AG08395 (cell line): ENCODE measurements at regions not wholly inside any gene's neighbourhood (a gene's known extent, or its start where the extent isn't known, plus 50 kb on each side); places are given as distances from the start of the nearest gene placed in this dataset.
"Not testable (repeated sequence)": the region's sequence is repeated elsewhere in the genome, so short reads cannot be mapped to it uniquely, and the experiment has no call there.

ENCODE experiments used
- DNase-seq: peaks from one replicate; pipeline ENCODE4 v3.0.0; 2012; ENCODE audit warnings: mixed read lengths, low spot score

GRCh38 chr13:54402495-54402894 lies 1373.9 kb downstream of the OLFM4 start:
- DNase-seq, result no peak

DNA sequence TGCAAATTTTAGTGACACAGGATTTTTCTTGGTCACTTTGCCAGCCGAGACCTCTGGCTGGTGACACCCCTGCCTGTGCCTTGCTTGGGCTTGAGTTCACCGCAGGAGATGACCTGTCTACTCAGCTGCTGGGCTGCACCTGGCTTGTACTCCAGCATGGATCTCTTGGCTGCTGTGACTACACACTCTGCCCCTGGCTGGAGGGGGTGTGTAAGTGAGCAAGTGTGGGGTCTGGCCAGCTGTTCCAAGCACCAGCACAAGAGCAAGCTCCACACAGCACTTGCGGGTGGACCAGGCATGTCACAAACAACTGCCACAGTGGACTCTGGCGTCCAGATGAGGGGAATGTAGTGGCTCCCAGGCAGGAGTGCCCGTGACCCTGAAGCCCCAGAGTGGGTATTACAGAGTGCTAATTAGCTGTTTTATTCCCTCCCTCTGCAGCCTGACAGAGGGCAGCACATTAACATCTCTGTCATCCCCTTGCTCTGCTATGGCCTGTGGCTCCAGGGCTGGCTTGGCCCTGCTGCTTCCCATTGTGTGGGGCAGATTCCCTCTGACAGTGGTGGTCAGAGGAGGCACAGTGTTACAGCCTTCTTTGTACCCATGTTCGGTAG lies 1387.2 kb downstream of the OLFM4 start:
- DNase-seq, result no peak

DNA sequence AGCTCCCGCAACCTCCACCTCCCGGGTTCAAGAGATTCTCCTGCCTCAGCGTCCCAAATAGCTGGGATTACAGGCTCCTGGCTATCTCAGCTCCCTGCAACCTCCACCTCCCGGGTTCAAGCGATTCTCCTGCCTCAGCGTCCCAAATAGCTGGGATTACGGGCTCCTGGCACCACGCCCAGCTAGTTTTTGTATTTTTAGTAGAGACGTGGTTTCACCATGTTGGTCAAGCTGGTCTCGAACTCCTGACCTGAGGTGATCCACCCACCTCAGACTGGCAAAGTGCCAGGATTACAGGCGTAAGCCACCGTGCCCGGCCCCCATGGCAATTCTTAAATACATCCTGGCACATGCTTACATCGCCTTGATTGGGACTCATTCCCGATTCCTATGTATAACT lies 1394.3 kb downstream of the OLFM4 start:
- DNase-seq, result not testable (repeated sequence)

DNA sequence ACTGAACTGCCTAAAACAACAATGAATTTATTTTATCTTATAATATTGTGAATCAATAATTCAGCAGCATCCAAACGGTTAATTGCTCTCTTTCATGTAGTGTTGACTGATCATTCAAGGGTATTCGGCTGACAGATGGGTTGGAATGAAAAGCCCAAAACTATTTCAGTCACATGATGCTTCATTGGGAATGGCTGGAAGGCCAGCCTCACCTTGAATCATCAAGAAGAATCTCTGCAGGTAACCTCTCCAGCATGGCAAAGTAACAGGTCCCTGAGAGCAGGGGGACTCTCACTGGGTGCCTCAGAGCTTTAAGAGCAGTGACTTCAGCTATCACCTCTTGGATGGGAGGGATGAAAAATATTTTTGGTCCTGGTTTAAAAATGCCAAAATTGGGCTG lies 1395.7 kb downstream of the OLFM4 start:
- DNase-seq, result no peak

GRCh38 chr13:54433493-54434206 lies 1405.0 kb downstream of the OLFM4 start:
- no peak for DNase-seq

DNA sequence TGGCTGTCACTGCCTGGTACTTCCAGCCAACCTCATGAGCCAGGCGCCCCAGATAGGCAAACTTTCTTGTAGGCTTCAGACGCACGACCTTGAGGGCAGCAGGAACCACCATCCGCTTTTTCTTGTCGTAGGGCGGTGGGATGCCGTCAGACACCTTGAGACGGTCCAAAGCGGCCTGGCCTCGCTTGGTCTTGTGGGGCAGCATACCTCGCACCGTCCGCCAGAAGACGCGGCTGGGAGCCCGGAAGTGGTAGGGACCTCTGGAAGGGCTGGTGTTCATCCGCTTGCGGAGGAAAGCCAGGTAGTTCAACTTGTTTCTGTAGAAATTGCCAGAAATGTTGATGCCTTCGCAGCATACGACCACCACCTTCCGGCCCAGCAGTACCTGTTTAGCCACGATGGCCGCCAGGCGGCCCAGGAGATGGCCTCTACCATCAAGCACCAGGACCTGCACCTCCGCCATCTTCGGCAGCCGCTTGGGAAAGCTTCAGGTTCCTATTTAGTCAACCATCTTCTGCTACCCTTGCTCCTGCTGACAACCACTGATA lies 1412.3 kb downstream of the OLFM4 start:
- not testable (repeated sequence) for DNase-seq

DNA sequence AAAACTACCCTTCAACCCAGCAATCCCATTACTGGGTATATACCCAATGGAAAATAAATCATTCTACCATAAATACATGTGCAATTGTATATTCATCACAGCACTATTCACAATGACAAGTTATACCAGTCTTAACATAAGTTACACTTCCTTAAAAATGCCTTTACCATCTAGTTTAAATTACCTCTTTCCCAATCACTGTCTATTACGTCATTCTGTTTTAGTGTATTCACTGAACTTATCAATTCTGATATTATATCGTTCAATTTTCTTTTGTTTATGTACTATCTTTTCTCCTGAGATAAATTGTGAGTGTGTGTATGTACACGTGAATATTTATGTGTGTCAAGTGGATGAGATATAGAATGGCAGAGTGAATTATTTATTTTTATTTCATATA lies 1416.8 kb downstream of the OLFM4 start:
- no peak for DNase-seq

DNA sequence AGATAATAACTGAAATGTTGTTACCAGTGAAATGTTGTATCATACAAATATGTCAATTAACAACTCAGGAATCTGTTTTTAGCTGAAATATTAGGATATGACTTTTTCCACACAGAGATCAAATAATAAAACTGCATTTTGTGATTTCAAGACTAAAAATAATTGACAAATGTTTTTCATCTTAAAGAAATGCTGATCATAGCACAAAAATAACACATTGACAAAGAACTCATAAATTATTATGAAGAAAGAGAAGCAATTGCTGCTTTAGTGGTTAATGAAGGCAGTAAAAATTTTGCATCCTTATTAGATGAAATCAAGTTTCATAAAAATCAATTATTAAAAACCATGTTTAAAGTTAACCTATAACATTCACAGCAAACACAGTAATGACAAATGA lies 1417.3 kb downstream of the OLFM4 start:
- no peak for DNase-seq

DNA sequence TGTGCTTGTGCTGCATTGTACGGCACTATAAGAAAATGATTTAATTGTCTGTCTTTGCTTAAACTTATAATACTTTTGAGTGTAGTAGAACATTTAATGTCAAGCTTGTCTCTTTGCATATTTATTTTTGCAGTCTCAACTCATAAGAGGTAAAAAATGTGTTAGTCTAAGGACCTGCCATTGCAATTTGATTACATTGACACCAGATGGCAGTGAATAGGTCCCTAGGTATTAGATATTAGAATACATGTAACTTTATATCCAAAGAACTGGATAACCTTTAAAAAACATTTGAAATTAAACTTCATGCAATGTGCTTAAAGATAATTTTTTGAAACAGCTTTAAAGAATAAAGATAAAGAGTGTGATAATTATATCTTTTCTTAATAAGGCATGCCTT lies 1421.3 kb downstream of the OLFM4 start:
- DNase-seq, result no peak

DNA sequence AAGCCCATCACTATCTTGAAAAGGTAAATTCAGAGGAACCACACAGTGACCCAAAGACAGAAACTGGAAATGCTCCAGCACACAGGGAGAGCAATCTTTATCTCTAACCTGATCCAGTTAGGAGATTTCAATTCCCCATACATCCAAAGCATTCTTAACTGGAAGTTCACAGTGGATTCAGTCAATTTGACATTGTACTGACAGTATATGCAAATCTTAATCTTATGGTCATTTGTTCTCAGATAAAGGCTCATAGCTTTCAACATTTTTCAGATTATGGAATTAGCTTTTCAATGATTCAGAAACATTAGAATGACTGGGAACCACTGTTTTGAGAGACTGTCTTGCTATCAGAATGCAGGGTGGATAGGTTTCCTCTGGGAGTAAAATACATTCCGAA lies 1455.6 kb downstream of the OLFM4 start:
- no peak for DNase-seq

DNA sequence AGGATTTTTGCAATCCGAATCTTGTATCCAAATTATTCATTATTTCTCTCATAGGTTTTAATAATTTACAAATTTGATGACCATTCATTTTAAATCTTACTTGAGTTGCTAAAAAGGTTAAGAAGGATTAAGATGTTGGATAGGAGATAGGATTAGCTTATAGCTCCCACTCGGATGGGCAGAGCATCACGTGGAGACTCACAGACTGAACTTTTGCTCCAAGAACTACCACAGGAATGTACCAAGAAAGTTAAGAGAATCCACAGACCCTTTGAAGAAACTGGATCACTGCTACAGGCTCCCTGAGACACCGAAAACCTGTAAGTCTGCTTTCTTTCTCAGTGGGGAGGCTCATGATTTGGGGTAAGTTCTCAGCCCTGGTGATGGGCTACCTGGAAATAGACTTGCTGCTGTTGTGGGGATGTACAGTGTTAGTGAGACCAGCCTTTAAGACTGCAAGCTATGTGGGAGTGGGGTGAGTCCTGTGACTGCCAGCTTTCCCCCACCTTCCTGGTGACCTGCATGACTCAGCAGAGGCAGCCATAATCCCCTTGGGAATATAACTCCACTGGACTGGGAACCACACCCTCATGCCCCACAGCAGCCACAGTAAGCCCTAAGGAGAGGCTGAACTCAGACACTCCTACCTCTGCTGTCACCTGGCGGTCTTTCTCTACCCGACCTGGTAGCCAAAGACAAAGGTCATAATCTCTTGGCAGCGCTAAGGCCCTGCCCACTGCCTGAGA lies 1458.0 kb downstream of the OLFM4 start:
- DNase-seq, result no peak

DNA sequence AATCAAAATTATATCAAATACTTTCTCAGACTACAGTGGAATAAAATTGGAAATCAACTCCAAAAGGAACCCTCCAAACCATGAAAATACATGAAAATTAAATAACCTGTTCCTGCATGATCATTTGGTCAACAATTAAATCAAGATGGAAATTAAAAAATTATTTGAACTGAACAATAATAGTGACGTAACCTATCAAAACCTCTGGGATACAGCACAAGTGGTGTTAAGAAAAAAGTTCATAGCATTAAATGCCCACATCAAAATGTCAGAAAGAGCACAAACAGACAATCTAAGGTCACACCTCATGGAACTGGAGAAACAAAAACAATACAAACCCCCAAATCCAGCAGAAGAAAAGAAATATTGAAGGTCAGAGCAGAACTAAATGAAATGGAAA lies 1460.7 kb downstream of the OLFM4 start:
- no peak for DNase-seq

GRCh38 chr13:54492995-54493394 lies 1464.4 kb downstream of the OLFM4 start:
- DNase-seq, result no peak

GRCh38 chr13:54511366-54511765 lies 1482.8 kb downstream of the OLFM4 start:
- DNase-seq, result no peak

DNA sequence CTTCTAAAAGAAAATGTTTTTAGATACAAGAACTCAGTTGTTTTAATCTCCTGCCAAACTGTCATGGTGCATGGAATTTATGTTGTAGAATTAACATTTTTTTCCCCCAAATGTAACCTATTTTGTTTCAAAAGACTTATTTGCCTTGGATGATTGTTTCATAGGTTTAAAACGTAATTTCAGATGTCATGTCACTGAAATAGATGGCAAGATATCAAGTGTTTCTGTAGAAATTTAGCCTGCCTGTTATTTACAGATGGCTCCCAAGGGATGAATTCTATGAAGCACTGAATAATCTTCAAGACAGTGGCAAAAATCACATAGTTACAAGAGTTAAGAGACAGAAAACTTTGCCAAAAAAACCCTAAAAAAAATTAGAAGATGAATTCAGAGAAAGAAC lies 1484.6 kb downstream of the OLFM4 start:
- DNase-seq, result no peak

GRCh38 chr13:54536112-54536511 lies 1507.5 kb downstream of the OLFM4 start:
- no peak for DNase-seq

GRCh38 chr13:54563286-54563685 lies 1534.7 kb downstream of the OLFM4 start:
- DNase-seq, result no peak

DNA sequence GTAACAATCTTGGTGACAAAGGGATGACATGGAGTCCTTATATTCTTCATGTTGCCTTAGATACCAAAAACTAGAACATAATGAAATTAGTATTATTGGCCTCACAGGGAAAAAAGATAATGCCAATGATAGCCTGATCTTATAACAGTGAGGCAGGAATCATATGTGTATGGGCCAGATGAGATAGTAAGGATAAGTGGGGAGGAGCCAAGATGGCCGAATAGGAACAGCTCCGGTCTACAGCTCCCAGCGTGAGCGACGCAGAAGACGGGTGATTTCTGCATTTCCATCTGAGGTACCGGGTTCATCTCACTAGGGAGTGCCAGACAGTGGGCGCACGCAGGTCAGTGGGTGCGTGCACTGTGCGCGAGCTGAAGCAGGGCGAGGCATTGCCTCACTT lies 1543.4 kb downstream of the OLFM4 start:
- not testable (repeated sequence) for DNase-seq

DNA sequence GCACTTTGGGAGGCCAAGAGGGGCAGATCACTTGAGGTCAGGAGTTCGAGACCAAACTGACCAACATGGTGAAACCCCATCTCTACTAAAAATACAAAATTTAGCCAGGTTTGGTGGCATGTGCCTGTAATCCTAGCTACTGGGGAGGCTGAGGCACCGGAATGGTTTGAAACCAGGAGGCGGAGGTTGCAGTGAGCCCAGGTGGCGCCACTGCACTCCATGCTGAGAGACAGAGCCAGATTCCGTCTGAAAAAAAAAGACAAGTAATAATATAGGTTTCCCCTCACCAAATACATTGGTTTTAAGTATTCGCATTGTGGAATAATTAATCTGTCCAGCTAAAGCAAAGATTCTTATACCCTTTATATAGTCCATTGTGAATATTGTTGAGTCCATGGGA lies 1544.6 kb downstream of the OLFM4 start:
- DNase-seq, result no peak

GRCh38 chr13:54574791-54575190 lies 1546.2 kb downstream of the OLFM4 start:
- no peak for DNase-seq

DNA sequence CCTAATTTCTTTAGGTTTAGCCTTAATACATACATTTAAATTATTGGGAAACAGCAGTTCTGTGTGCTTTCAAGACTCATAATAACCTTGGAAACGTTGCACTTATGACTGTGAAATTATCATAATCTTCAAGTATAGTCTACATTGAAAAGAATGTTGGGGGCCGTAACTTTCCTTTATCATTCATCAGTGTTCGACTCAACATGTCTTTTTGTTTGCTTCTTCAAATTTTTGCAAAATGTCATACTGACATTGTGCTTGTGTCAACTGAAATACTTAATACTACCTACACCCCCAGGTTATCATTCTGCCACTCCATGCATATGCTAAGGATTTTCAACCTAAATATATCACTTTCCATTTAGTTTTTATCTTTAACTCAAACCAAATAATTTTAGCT lies 1562.9 kb downstream of the OLFM4 start:
- DNase-seq, result no peak

GRCh38 chr13:54592201-54592600 lies 1563.6 kb downstream of the OLFM4 start:
- DNase-seq, result no peak

GRCh38 chr13:54593504-54593903 lies 1564.9 kb downstream of the OLFM4 start:
- no peak for DNase-seq
